Activated naive CD4-positive, alpha-beta T cell treated with anti-CD3 and anti-CD28 coated beads for 36 hours (primary cell): ENCODE measurements at regions not wholly inside any gene's neighbourhood (a gene's known extent, or its start where the extent isn't known, plus 50 kb on each side); places are given as distances from the start of the nearest gene placed in this dataset.

ENCODE experiments used
- CTCF ChIA-PET: fragments of 350-600 bp; sonication (Branson Sonifier 250); formaldehyde crosslinking; loops from one replicate; lab custom pipeline; 2021; ENCODE audit warnings: antibody characterized with exemption; lab: Charles Lee
- DNase-seq: peaks from one replicate; pipeline ENCODE4 v3.0.0-alpha.2; 2020
- H3K27ac Mint-ChIP-seq: one replicate; pipeline ENCODE4 v1.8.0; 2021; ENCODE audit warnings: mild to moderate bottlenecking, mixed read lengths
- H3K27me3 Mint-ChIP-seq: one replicate; pipeline ENCODE4 v1.8.0; 2021; ENCODE audit warnings: low read depth, mixed read lengths
- H3K36me3 Mint-ChIP-seq: one replicate; pipeline ENCODE4 v1.8.0; 2021; ENCODE audit warnings: low read depth, mixed read lengths
- H3K4me1 Mint-ChIP-seq: one replicate; pipeline ENCODE4 v1.8.0; 2021; ENCODE audit warnings: low read depth, mixed read lengths
- H3K4me3 Mint-ChIP-seq: one replicate; pipeline ENCODE4 v1.8.0; 2021; ENCODE audit warnings: mild to moderate bottlenecking, moderate library complexity, mixed read lengths
- H3K9me3 Mint-ChIP-seq: one replicate; pipeline ENCODE4 v1.8.0; 2021; ENCODE audit warnings: mixed read lengths
- intact Hi-C: fragments of 100-400 bp; cut with micrococcal nuclease; formaldehyde crosslinking; loops from one replicate; pipeline ENCODE4 v1.15.1; 2023

DNA sequence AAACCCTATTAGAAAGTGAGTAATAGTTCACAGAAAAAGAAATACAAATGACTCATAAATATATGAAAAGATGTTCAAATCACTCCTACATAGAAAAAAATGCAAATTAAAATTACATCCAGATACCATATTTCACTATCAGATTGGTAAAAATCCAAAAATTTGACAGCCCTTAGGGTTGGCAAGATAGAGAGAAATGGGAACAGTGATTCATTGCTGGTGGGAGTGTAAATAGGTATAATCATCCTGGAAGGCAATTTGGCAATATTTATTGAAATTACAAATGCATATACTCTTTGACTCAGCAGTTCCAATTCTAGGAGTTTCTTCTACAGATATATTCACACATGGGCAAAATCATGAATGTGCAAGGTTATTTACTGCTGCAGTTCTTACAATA lies 273.5 kb downstream of the NR2F1-AS1 start:
- Mint-ChIP-seq H3K36me3 (no peaks in the 10 kb centered on the region), H3K4me1 (no peaks in the 10 kb centered on the region), H3K27me3 (peaks cover 5% of the 10 kb centered on the region), H3K4me3 (no peak overlapping the region), H3K9me3 (no peaks in the 10 kb centered on the region), H3K27ac (no peak overlapping the region)
- intact Hi-C loops: no loop called here
- no peak for DNase-seq
- CTCF ChIA-PET: no interaction called here

DNA sequence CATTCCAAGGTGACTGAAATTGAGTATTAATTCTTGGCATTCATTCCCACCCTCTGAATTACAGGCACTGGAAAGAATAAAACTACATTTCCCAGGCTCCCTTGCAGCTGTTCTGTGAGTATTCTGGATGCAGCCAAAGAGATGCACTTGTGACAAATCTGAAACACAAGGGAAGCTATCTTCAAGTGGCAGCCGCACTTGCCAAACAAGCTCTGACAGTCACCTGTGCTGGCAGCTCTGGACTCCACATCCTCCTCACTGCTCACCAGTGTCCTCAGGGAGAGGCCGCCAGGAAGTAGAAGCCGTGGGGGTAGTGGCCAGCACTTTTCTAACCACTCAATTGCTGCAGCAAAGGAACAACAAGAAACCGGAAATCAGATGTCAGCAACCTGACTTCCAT lies 275.0 kb downstream of the NR2F1-AS1 start:
- no peak overlapping the region for H3K27ac Mint-ChIP-seq
- intact Hi-C loops: no loop called here
- DNase-seq: no peak
- H3K4me3 Mint-ChIP-seq: no peak overlapping the region
- H3K9me3 Mint-ChIP-seq: no peaks in the 10 kb centered on the region
- no peaks in the 10 kb centered on the region for H3K36me3 Mint-ChIP-seq
- peaks cover 5% of the 10 kb centered on the region for H3K27me3 Mint-ChIP-seq
- CTCF ChIA-PET: no interaction called here
- no peaks in the 10 kb centered on the region for H3K4me1 Mint-ChIP-seq

DNA sequence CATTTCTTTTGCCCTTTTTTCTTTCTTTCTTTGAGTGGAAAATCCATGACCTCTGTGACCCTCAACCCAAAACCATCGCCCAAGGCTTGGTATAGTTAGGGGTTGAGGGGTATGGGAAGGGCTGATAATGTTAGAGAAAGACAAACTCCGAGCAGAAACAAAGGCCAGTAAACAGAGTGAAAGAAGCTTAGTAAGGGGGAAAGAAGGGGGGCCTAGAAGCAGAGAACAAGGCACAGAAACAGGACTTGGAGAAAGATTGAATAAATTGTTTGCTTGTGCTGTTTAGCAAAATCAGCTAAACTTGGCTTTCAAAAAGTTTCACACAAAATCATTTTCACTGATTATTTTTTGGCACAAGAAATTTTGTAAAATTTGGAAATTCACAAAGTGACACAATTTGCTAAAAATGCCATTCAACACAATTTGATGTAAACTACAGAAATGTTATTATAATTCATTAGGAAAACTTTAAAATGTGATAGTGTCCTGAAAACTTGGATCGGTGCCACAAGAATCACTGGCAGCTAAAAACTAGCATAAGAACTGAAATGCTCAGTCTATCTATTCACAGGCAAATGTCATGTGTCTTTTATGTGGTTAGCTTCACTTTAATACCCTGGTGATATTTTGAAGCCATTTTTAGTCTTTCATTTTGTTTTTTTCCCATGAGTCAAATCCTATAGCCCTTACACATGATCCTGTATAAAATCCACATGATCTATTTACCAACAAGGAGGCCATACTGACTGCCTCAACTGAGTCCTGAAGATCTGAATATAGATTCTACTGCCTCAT lies 276.4 kb downstream of the NR2F1-AS1 start:
- Mint-ChIP-seq H3K27ac (no peak overlapping the region), H3K27me3 (peaks cover 5% of the 10 kb centered on the region), H3K4me1 (no peaks in the 10 kb centered on the region), H3K36me3 (no peaks in the 10 kb centered on the region), H3K9me3 (no peaks in the 10 kb centered on the region), H3K4me3 (no peak overlapping the region)
- intact Hi-C loops: no loop called here
- CTCF ChIA-PET: no interaction called here
- DNase-seq: no peak

DNA sequence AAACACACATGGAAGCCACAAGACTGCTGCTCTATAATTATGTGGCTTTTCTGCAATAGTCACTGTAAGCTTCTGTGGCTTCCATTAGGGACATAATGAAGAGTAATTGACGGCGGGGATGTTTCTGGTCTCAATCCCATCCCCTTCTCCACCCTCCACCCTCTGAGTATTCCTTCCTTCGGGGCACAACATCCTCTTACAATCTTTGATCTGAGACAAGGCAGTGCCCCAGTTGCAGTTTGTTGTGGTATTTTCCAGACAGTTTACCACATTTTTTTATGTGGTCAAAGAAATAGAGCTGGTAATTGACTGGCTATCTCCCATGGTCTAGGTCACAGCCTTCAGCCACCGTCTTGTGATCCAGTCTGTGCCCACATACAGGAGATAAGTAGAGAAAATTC lies 277.7 kb downstream of the NR2F1-AS1 start:
- no peaks in the 10 kb centered on the region for H3K4me1 Mint-ChIP-seq
- no peak for DNase-seq
- intact Hi-C loops: no loop called here
- H3K27me3 Mint-ChIP-seq: peaks cover 8% of the 10 kb centered on the region
- no peaks in the 10 kb centered on the region for H3K9me3 Mint-ChIP-seq
- H3K27ac Mint-ChIP-seq: no peak overlapping the region
- H3K4me3 Mint-ChIP-seq: no peak overlapping the region
- no peaks in the 10 kb centered on the region for H3K36me3 Mint-ChIP-seq
- CTCF ChIA-PET: interaction anchor here (0.6 kb wide), 1 partner anchor 73 kb away, joined by 4 read pairs; no protein-coding TSS in a partner anchor

DNA sequence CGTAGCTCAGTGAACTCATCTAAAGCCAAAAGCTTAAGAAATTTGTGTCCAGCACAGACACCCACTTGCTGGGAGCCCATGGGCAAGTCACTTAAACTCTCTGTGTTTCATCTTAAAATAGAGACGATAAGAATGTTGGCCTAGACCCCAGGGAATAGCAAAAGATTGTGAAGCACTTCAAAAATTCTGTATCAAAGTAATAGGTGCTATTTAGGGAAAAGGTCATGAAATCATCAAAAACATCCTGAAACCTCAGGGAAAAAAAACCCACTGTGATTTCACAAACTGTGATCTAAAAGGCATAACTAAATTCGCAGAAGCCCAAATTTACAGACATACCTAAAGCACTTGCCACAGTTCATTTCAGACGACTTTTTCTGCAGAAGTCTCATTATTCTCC lies 278.3 kb downstream of the NR2F1-AS1 start:
- H3K27ac Mint-ChIP-seq: no peak overlapping the region
- intact Hi-C loops: no loop called here
- no peaks in the 10 kb centered on the region for H3K4me1 Mint-ChIP-seq
- no peak for DNase-seq
- H3K36me3 Mint-ChIP-seq: no peaks in the 10 kb centered on the region
- no peaks in the 10 kb centered on the region for H3K9me3 Mint-ChIP-seq
- peaks cover 8% of the 10 kb centered on the region for H3K27me3 Mint-ChIP-seq
- CTCF ChIA-PET: no interaction called here
- H3K4me3 Mint-ChIP-seq: no peak overlapping the region

DNA sequence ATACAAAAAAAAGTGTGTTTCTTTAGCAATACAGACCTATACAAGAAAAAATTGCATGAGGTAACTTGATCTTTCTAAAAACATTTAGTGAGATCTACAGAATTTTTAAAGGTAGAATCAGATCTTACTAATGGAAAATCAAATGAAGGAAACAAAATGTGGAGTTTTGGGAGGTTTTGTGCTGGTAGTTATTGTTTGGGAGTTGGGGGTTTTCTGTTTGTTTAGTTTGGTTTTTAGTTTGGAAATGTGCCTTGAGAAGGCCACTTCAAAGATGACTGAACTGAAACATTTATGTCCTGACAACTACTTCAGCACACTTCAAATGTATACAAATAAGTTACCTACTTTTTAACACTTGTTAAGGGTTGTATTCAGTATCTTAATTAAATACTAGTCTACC lies 280.1 kb downstream of the NR2F1-AS1 start:
- Mint-ChIP-seq H3K9me3 (no peaks in the 10 kb centered on the region), H3K36me3 (no peaks in the 10 kb centered on the region), H3K27me3 (peaks cover 8% of the 10 kb centered on the region), H3K27ac (no peak overlapping the region), H3K4me3 (no peak overlapping the region), H3K4me1 (no peaks in the 10 kb centered on the region)
- intact Hi-C loops: no loop called here
- DNase-seq: no peak
- CTCF ChIA-PET: no interaction called here

DNA sequence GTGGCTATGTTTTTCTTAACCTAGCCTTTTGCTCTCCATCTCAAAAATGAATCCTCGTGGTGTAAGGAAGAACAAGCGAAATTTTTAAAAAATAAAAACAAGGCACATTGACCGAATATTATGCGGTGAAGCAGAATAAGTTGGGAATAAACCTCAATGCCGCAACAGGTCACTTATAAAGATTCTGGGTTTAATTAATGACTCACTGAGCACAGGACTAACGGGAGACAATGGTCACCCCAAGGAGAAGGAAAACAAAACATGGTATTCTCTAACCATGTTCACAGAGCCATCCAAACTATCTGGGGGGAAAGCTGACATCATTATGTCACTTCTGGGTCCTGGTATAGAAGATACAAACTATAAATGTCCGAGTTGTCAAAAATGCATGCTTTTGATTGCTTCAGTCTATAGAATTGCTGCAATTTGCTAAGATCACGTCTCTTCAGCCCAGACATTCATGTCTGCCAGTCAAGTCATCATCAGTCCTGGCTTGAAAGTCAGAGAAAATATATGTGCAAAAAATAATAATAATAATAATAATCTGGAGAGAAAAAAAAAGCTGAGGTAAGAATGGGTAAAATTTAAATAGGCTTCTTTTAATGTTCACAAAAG lies 280.6 kb downstream of the NR2F1-AS1 start:
- CTCF ChIA-PET: no interaction called here
- Mint-ChIP-seq H3K4me1 (no peaks in the 10 kb centered on the region), H3K27me3 (peaks cover 8% of the 10 kb centered on the region), H3K36me3 (no peaks in the 10 kb centered on the region), H3K4me3 (no peak overlapping the region), H3K9me3 (no peaks in the 10 kb centered on the region), H3K27ac (no peak overlapping the region)
- intact Hi-C loops: no loop called here
- no peak for DNase-seq

DNA sequence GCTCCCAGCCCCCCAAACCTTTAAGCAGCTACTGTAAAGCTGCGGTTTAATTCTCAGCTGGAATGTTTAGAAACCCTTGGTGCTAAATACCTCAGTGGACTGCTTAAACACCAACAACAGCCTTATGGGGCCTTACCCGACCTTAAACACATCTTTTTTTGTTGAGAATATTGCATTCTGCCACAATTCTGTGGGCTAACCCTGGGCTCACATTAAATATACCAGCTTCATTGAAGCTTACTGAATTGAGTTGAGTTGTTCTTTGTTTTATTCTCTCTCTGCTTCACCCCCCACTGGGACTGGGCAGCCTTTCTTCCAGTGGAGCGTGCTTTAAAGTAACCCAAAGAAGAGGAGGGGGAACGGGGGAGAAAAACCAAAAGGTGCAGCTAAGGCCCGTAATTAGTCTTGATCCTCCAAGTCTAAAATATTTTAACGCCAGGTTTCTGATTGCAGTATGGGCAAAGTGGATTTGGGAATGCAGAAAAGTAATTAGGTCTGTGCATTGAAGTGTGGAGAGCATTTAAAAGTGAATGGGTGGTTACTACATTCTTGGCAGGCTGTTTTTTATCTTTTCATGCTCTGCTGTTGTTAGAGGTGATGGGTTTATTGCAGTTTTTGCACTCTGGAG lies 281.2 kb downstream of the NR2F1-AS1 start:
- Mint-ChIP-seq H3K36me3 (no peaks in the 10 kb centered on the region), H3K27ac (no peak overlapping the region), H3K9me3 (no peaks in the 10 kb centered on the region), H3K4me1 (no peaks in the 10 kb centered on the region), H3K4me3 (no peak overlapping the region), H3K27me3 (peaks cover 3% of the 10 kb centered on the region)
- DNase-seq: no peak
- CTCF ChIA-PET: no interaction called here
- intact Hi-C loops: no loop called here

DNA sequence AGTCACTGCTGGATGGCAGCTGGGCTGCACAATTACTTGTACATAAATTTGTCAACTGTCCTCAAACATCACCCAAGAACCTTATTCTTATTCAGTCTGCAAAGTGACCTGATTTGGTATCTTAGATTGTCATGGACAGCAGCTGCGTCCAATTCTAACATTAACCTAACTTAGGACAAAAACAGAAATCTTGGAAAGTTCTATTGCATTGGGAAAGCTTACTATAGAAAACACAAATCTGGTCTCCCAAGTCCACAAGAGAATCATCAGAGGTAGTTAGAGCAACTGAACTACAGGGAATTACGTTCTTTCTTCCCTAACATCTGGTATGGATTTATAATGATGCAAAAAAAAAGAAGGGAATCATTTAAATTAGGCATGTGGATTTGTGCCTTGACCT lies 283.9 kb downstream of the NR2F1-AS1 start:
- no peak overlapping the region for H3K27ac Mint-ChIP-seq
- H3K27me3 Mint-ChIP-seq: peaks cover 3% of the 10 kb centered on the region
- CTCF ChIA-PET: no interaction called here

DNA sequence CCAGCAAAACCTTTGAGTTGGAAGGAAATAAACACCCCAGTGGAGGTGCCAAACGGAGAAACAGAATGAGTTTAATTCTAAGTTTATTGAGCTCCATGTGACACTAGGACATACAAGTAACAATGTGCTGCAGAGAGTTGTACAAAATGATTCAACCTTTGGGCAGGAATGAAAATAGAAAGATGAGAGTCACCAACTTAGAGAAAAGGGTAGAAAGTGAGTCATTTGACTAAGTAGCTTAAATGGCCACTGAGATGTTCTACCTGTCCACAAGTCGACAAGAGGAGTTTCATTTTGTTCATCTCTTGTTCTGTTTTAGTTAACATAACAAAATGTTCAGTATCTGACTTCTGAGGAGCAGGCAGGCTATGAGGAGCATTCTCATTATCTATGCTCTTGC lies 284.7 kb downstream of the NR2F1-AS1 start:
- Mint-ChIP-seq H3K27me3 (peaks cover 3% of the 10 kb centered on the region), H3K9me3 (no peaks in the 10 kb centered on the region)
- intact Hi-C loops: no loop called here

More for the DNA sequence above, 283.9 kb downstream of the NR2F1-AS1 start:
- intact Hi-C loops: no loop called here
- Mint-ChIP-seq H3K9me3 (no peaks in the 10 kb centered on the region), H3K4me3 (no peak overlapping the region), H3K36me3 (no peaks in the 10 kb centered on the region), H3K4me1 (no peaks in the 10 kb centered on the region)
- no peak for DNase-seq

DNA sequence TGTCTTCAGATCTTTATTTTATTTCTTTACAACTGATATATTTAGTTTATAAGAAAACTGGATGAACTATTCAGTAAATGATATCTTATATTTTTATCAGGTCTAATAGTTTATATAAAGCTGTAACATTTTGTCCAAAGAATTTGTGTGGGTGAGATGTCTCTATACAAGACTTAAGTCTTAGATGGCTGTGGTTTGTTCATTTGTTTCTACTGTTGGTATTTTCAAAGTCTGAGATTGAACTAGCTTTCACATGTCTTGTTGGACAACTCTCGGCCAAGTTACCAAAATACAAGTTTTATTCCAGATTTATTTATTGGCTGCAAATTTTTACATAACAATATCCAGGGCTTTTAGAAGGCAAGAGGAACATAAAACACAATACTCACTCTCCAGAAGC lies 286.0 kb downstream of the NR2F1-AS1 start:
- no peak for DNase-seq
- Mint-ChIP-seq H3K4me1 (no peaks in the 10 kb centered on the region), H3K4me3 (no peak overlapping the region), H3K9me3 (no peaks in the 10 kb centered on the region), H3K27ac (no peak overlapping the region), H3K27me3 (peaks cover 3% of the 10 kb centered on the region), H3K36me3 (no peaks in the 10 kb centered on the region)
- intact Hi-C loops: no loop called here
- CTCF ChIA-PET: no interaction called here

More for the DNA sequence above, 284.7 kb downstream of the NR2F1-AS1 start:
- no peak overlapping the region for H3K27ac Mint-ChIP-seq
- DNase-seq: no peak
- no peaks in the 10 kb centered on the region for H3K4me1 Mint-ChIP-seq
- H3K36me3 Mint-ChIP-seq: no peaks in the 10 kb centered on the region
- H3K4me3 Mint-ChIP-seq: no peak overlapping the region
- CTCF ChIA-PET: no interaction called here

DNA sequence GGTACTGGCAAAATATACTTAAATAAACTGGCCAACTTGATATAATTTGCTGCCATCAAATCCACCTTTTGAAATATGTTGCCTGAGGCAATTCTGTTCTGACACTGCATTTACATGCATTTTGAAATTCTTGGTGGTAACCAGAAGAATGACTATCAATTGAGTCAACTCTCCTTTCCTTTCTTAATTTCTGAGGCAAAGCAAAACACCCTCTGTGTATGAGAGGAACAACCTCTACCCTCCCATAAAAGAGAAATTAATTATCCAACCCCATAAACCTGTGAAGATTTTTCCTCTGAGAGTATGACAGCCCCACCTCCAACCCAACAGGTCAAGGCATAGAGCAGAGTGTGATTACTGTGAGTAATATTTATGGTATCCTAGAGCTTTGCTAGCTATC lies 286.8 kb downstream of the NR2F1-AS1 start:
- no peak for DNase-seq
- H3K36me3 Mint-ChIP-seq: no peaks in the 10 kb centered on the region

DNA sequence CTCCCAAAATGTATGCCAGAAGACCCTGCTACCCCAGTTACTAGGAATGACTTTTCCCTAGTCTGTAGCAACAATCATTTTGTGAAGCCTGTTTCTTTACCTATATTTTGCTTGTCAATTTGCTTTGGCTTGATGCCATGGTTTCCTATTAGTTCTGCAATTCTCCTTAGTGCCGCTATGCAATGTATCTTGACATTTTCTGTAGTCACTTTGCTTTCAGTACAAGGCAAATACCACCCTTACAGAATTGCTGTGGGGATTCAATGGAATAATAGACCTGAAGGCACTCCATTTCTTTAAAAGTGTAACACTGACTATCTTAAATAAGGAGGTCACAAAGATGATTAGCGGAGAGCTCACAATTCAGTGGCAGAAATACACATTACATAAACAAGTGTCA lies 291.1 kb downstream of the NR2F1-AS1 start:
- no peaks in the 10 kb centered on the region for H3K4me1 Mint-ChIP-seq
- peaks cover 13% of the 10 kb centered on the region for H3K9me3 Mint-ChIP-seq
- intact Hi-C loops: no loop called here
- CTCF ChIA-PET: no interaction called here
- DNase-seq: no peak
- H3K36me3 Mint-ChIP-seq: no peaks in the 10 kb centered on the region
- H3K27ac Mint-ChIP-seq: no peak overlapping the region
- no peak overlapping the region for H3K4me3 Mint-ChIP-seq
- H3K27me3 Mint-ChIP-seq: no peaks in the 10 kb centered on the region

More for the DNA sequence above, 286.8 kb downstream of the NR2F1-AS1 start:
- Mint-ChIP-seq H3K4me3 (no peak overlapping the region), H3K27me3 (peaks cover 3% of the 10 kb centered on the region), H3K27ac (no peak overlapping the region), H3K4me1 (no peaks in the 10 kb centered on the region), H3K9me3 (no peaks in the 10 kb centered on the region)
- CTCF ChIA-PET: no interaction called here
- intact Hi-C loops: no loop called here
